NCI-H345 treated with DMSO at 0.1 percent for 48 hours (cell line): ENCODE measurements at regions not wholly inside any gene's neighbourhood (a gene's known extent, or its start where the extent isn't known, plus 50 kb on each side); places are given as distances from the start of the nearest gene placed in this dataset.
"Not testable (repeated sequence)": the region's sequence is repeated elsewhere in the genome, so short reads cannot be mapped to it uniquely, and the experiment has no call there.

Source experiments
- DNase-seq: peaks from one replicate; lab custom pipeline; 2025; ENCODE audit not compliant: unreplicated experiment; lab: John Stamatoyannopoulos, UW

GRCh38 chr6:91994787-91995186, 1407.9 kb upstream of the MAP3K7 start:
- no peak for DNase-seq

GRCh38 chr6:91982559-91982958, 1395.7 kb upstream of the MAP3K7 start:
- DNase-seq, result no peak

GRCh38 chr6:91976797-91977196, 1389.9 kb upstream of the MAP3K7 start:
- no peak for DNase-seq

GRCh38 chr6:91970700-91971099, 1383.8 kb upstream of the MAP3K7 start:
- no peak for DNase-seq

- DNase-seq, result no peak
Observed at GRCh38 chr6:91965872-91966271, 1379.0 kb upstream of the MAP3K7 start.

- DNase-seq, result no peak
Observed at GRCh38 chr6:91961671-91962070, 1374.8 kb upstream of the MAP3K7 start.

GRCh38 chr6:91961236-91961635, 1374.4 kb upstream of the MAP3K7 start:
- no peak for DNase-seq

GRCh38 chr6:91941838-91942237, 1355.0 kb upstream of the MAP3K7 start:
- DNase-seq, result no peak

GRCh38 chr6:91940801-91941200, 1353.9 kb upstream of the MAP3K7 start:
- no peak for DNase-seq

- DNase-seq, result no peak
Observed at GRCh38 chr6:91926827-91927226, 1340.0 kb upstream of the MAP3K7 start.

GRCh38 chr6:91926361-91926760, 1339.5 kb upstream of the MAP3K7 start:
- no peak for DNase-seq

- no peak for DNase-seq
Observed at GRCh38 chr6:91911945-91912344, 1325.1 kb upstream of the MAP3K7 start.

- no peak for DNase-seq
Observed at GRCh38 chr6:91904586-91905164, 1317.8 kb upstream of the MAP3K7 start.

GRCh38 chr6:91895599-91896285, 1308.9 kb upstream of the MAP3K7 start:
- DNase-seq, result no peak

- DNase-seq, result no peak
Observed at GRCh38 chr6:91886183-91886795, 1299.4 kb upstream of the MAP3K7 start.

GRCh38 chr6:91881791-91882190, 1294.9 kb upstream of the MAP3K7 start:
- DNase-seq, result not testable (repeated sequence)

GRCh38 chr6:91879386-91879995, 1292.6 kb upstream of the MAP3K7 start:
- DNase-seq, result no peak

- DNase-seq, result no peak
Observed at GRCh38 chr6:91877994-91878393, 1291.1 kb upstream of the MAP3K7 start.

GRCh38 chr6:91874971-91875370, 1288.1 kb upstream of the MAP3K7 start:
- no peak for DNase-seq

GRCh38 chr6:91868539-91869202, 1281.8 kb upstream of the MAP3K7 start:
- DNase-seq, result no peak

GRCh38 chr6:91865889-91866288, 1279.0 kb upstream of the MAP3K7 start:
- no peak for DNase-seq

GRCh38 chr6:91864911-91865310, 1278.0 kb upstream of the MAP3K7 start:
- DNase-seq, result no peak
